GM12878 (cell line): ENCODE measurements at regions not wholly inside any gene's neighbourhood (a gene's known extent, or its start where the extent isn't known, plus 50 kb on each side); places are given as distances from the start of the nearest gene placed in this dataset.

Source experiments
- ATF3 ChIP-seq: IDR thresholded peaks from 2 replicates; pipeline ENCODE4 v1.6.1; 2011; ENCODE audit warnings: low read depth, mild to moderate bottlenecking, low read length, moderate library complexity, borderline replicate concordance; ENCODE audit errors: extremely low read depth
- CBX5 ChIP-seq: sonication (generic); IDR thresholded peaks from 2 replicates; pipeline ENCODE4 v1.6.1; 2016; ENCODE audit warnings: low read depth, moderate library complexity, mild to moderate bottlenecking, inconsistent platforms
- CHD4 ChIP-seq: fragments of 200-600 bp; sonication (generic); IDR thresholded peaks from 2 replicates; pipeline ENCODE4 v1.6.1; 2016; ENCODE audit warnings: mild to moderate bottlenecking
- E2F4 ChIP-seq: IDR thresholded peaks from 2 replicates; pipeline ENCODE4 v1.6.1; 2012; ENCODE audit warnings: low read depth, low read length, improper control_type of control experiment
- EED ChIP-seq: sonication (generic); IDR thresholded peaks from 2 replicates; pipeline ENCODE4 v1.6.1; 2016; ENCODE audit warnings: antibody characterized with exemption, low read depth
- ETV6 ChIP-seq, 2 experiments: fragments of 450-650 bp in 1 of 2; IDR thresholded peaks in 1 of 2; conservative IDR thresholded peaks in 1 of 2; 2 replicates each; pipeline ENCODE4 v1.6.1; 2014; ENCODE audit warnings: antibody characterized with exemption in 1 of 2, borderline replicate concordance in 1 of 2, low read depth in 1 of 2, mild to moderate bottlenecking in 1 of 2, moderate library complexity in 1 of 2
- FOXM1 ChIP-seq: IDR thresholded peaks from 2 replicates; pipeline ENCODE4 v1.6.1; 2012; ENCODE audit warnings: low read depth, mild to moderate bottlenecking, inconsistent platforms, low read length, moderate library complexity
- MEF2A ChIP-seq: IDR thresholded peaks from 2 replicates; pipeline ENCODE4 v1.6.1; 2011; ENCODE audit warnings: low read depth, mild to moderate bottlenecking, low read length, moderate library complexity; ENCODE audit not compliant: insufficient read depth
- MTA3 ChIP-seq: IDR thresholded peaks from 2 replicates; pipeline ENCODE4 v1.6.1; 2012; ENCODE audit warnings: low read length, inconsistent platforms, borderline replicate concordance
- NBN ChIP-seq: fragments of 450-650 bp; IDR thresholded peaks from 2 replicates; pipeline ENCODE4 v1.6.1; 2016
- NFIC ChIP-seq: IDR thresholded peaks from 2 replicates; pipeline ENCODE4 v1.6.1; 2012; ENCODE audit warnings: low read depth, mild to moderate bottlenecking, inconsistent platforms, low read length, moderate library complexity
- PML ChIP-seq: IDR thresholded peaks from 2 replicates; pipeline ENCODE4 v1.6.1; 2012; ENCODE audit warnings: low read length, inconsistent platforms
- POLR2A ChIP-seq: IDR thresholded peaks from 2 replicates; pipeline ENCODE4 v1.6.1; 2011; ENCODE audit warnings: low read depth, mild to moderate bottlenecking, low read length
- RAD51 ChIP-seq: fragments of 450-650 bp; IDR thresholded peaks from 2 replicates; pipeline ENCODE4 v1.6.1; 2016; ENCODE audit warnings: moderate library complexity, mild to moderate bottlenecking, inconsistent platforms
- SREBF1 ChIP-seq: IDR thresholded peaks from 2 replicates; pipeline ENCODE4 v1.6.1; 2012; ENCODE audit warnings: mild to moderate bottlenecking, low read length
- TBL1XR1 ChIP-seq: IDR thresholded peaks from 2 replicates; pipeline ENCODE4 v1.6.1; 2012; ENCODE audit warnings: low read depth, low read length, improper control_type of control experiment
- ZBTB33 ChIP-seq: fragments of 450-650 bp; IDR thresholded peaks from 2 replicates; pipeline ENCODE4 v1.6.1; 2017; ENCODE audit warnings: mild to moderate bottlenecking
- ZNF592 ChIP-seq: fragments of 450-650 bp; IDR thresholded peaks from 2 replicates; pipeline ENCODE4 v1.6.1; 2017; ENCODE audit warnings: mild to moderate bottlenecking, moderate library complexity

- TF ChIP-seq MTA3 (peak; percentile 39; the same call in 1 of the 2 replicates), MEF2A (peak; percentile 66; the same call in 1 of the 2 replicates), ETV6 (conservative IDR thresholded peaks at IDR 0.05 in 1 of 2, IDR thresholded peaks at IDR 0.05 in 1 of 2; ENCODE audit: borderline replicate concordance in 1 of 2, low read depth in 1 of 2) (peak in 1 of 2 experiments; percentile 61; a peak in 1 of 4 replicates), CBX5 (peak; percentile 45; the same call in 1 of the 2 replicates), E2F4 (no peak), RAD51 (no peak), POLR2A (no peak), TBL1XR1 (no peak), ZNF592 (no peak), NBN (no peak), SREBF1 (no peak), EED (peak; percentile 34; the same call in 1 of the 2 replicates), PML (no peak), CHD4 (no peak), ATF3 (no peak), ZBTB33 (no peak), FOXM1 (0 out of 2 replicates have a peak, but pooled peaks have one; percentile 12), NFIC (peak; percentile 70)
Measured at GRCh38 chr4:146098397-146098796, 77.1 kb upstream of the LSM6 start (continued).
